Stimulated activated CD4-positive, alpha-beta T cell treated with anti-CD3 and anti-CD28 coated beads, TNF-alpha, amount 100 ng/mL, for 1 hour (primary cell): ENCODE measurements at regions not wholly inside any gene's neighbourhood (a gene's known extent, or its start where the extent isn't known, plus 50 kb on each side); places are given as distances from the start of the nearest gene placed in this dataset.

Source experiments
- DNase-seq, 3 donors: peaks; one replicate each; pipeline ENCODE4 v3.0.0-alpha.2; 2020; ENCODE audit warnings: low read depth in 3 of 3, low spot score in 1 of 3

DNA sequence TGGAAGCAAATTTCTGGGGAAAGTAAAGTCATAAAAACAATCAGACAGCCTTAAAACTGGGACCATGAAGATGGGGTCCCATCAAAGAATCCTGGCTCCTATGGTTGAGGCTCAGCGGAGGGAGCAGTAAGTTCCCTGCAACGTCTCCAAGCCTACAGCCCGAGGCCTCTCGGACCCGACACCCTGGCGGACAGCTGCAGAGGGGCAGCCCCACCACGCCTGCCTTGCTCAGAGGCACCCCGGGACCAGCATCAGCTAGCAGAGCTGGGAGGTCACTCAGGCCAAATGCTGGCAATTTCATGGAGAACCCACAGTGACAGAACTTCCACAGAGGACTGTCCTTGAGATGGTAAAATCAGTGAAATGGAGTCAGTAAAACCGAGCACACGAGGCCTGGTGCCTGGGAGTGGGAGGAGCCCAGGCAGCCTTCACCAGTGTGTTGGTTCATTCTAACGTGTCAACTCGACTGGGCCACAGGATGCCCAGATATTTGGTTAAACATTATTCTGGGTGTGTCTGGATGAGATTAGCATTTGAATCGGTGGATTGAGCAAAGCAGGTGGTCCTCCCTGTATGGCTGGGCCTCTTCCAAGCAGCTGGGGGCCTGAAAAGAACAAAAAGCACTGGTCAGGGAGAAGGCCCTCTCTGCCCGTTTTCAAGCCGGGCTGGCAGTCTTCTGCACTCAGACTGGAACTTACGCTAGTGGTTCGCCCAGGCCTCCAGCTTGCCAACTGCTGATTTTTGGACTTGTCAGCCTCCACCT is 96.2 kb upstream of the INSIG1 start:
- no peak for DNase-seq

DNA sequence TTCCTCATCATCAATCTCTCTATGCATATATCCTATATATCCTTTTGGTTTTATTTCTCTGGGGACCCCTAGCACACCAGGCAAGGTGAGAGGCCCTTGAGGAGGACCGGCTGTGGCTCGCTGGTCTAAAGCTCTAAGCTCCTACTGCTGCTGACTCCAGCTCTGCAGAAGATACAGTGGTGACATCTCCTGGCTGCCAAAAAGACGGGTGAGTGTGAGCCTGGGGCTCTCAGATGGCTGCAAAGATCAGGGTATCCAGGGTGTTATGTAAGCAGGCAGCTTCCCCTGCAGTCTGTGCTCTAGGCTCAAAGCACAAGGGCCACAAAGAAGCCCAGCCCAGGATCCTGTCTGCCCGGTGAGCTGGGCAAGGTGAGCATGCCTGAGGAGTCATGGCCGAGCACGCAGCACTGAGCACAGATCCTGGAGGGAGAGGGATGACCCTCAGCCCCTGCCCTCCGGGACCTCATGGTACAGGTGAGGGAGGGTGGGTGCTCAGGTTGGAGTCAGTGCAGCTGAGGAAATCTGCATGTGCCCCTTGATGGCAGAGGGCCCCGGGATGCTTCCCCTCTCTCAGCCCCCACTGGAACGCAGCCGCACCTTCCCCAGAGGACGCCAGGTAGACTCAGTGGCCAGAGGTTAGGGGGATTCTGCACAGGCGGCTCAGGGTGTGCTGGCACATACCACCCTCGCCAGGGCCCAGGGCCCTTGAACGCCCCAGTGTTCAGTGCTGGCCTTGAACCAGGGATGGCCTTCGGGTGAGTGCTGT is 95.4 kb upstream of the INSIG1 start:
- no peak for DNase-seq

DNA sequence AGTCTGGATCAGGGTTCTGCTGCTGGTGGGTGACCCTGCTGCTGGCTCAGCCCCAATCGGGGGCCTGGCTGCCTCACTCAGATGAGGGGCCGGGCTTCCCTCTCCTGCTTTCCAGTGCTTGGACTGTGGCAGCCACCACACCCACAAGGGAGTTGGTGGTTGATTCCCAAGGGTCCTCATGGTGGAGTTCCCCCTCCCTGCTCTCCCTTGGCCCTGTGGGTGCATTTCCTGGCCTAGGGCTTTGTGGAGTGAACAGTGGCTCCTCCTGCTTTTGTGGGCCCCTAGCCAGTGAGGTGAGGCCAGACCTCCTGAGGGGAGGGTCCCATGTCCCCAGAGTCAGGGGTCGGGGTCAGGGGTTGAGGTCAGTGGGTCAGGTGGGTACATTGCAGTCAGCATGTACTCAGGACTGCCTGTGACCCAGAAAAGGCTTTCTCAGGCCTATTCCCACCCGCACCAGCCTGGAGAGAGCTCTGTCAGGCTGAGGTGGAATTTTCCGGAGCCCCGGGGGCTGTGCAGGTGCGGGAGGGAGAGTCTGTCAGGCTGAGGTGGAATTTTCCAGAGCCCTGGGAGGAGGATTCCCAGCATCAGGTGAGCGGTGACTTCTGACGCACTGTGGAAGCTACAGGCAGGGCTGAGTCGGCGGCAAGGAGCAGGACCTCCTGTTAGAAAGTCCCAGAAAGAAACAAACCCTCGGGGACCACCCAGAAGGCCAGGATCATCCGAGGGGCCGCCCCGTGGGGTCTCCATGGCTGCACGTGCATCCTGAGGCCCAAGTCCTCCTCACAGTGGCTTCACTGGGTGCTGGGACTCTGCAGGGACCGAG is 94.4 kb upstream of the INSIG1 start:
- DNase-seq: no peak

DNA sequence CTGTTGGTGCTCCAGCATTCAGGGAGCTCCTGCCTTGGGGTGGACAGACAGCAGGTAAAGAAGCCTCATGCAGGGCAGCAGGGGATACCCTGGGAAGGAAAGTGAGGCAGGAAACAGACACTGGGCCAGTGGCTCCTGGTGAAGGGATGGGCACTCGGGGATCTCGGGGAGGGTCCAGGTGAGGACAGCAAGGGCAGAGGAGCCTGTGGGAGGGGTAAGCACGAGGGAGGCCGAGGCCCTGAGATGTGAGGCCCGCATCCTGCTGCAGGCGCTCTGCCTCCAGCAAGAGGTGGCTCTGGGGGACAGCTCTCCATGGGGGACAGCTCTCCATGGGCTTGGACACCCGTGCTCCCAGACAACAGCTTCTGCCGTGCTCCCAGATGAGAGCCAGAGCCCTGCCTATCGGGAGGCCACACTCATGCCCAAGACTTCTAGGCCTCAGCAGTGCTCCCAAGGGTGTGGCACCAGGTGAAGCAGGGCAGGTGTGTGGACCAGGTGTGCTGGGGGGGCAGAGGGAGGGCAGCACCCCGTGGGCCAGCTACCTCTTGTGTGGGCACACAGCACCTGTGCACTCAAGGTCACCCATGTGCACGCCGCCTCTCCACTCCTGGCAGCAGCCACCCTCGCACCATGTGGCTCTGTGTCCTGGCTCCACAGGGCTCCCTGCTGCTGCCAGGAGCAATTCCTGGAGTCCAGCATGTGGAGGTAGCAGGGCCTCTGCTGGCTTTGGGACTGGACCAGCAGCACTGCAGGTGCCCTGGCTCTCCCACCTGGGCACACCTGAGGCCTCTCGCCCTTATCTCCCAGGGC is 93.6 kb upstream of the INSIG1 start:
- DNase-seq: no peak

DNA sequence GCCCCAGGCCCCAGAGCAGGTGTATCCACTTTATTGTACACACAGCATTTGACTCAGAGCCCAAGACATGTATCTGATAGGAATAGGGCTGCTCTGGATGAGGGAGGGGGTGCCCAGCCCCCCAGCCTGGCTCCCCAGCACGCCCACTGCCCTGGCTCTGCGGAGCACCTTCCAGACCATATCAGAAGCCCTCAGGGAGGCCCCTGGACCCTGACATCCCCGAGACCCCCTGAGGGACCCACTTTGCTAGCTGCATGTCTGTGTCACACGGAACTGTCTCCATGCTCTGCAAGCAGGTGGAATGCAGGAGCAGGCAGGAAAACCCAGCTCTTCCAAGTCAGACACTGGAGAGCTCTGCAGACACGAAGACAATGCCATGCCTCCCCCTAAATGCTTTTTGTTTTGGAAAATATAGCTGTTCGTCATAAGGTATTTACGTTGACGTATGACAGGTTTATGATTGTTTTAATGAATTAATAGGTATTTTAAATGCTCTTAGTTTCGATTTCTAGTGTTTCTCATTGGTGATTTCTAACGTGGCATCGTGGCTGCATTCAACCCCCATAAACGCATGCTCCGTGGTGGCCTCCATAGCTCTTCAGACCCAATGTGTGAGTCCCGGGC is 92.8 kb upstream of the INSIG1 start:
- DNase-seq: no peak

- DNase-seq: peak; percentile 67 to 78 (median 70)
Observed at GRCh38 chr7:155205368-155206317, 92.0 kb upstream of the INSIG1 start.

GRCh38 chr7:155206318-155207020 is 91.2 kb upstream of the INSIG1 start:
- peak in 2 of 3 donors; percentile 20 to 45 for DNase-seq

DNA sequence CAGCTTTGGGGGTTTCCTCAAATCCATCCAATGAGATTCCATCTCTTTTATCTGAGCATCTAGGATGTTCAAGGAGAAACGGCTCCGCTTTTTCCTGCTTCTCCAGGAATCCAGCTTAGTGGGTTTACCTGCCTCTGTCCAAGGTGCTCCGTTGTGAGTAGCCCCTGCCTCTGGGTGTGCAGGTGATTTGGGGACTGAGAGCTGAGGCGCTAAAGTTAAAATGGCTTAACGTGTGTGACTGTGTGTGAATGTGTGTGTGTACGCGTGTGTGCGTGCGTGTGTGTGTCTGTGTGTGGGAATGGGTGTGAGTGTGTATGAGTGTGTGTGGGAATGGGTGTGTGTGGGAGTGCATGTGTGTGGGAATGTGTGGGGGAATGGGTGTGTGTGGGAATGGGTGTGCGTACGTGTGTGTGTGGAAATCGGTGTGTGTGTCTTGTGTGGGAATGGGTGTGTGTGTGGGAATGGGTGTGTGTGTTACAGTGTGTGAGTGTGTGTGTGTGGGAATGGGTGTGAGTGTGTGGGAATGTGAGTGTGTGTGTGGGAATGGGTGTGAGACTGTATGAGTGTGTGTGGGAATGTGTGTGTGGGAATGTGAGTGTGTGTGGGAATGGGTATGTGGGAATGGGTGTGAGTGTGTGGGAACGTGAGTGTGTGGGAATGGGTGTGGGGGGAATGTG is 90.2 kb upstream of the INSIG1 start:
- DNase-seq: no peak

DNA sequence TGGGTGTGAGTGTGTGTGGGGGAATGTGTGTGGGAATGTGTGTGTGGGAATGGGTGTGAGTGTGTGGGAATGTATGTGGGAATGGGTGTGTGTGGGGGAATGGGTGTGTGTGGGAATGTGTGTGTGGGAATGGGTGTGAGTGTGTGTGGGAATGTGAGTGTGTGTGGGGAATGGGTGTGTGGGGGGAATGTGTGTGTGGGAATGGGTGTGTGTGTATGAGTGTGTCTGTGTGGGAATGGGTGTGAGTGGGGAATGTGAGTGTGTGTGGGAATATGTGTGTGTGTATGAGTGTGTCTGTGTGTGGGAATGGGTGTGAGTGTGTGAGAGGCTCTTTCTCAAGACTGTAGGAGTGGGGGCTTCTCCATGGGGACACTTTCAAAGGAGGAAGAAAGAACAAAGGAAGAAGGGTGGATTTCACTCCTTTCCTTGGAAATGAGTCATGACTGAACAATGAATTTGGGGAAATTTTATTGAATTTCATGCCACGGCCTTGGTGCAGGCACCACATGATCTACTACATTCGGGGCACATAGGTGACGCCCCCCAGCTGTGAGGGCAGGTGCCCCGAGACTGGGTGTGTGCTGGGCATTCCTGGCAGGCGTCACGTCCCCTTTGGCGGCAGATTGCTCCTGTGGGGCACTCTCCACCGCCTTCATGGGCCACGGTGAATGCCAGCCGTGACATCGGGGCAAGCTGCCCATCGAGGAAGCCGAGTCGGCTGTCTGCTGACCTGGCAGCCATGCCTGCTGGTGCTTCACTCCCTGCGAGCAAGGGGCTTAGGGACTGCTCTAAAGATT is 88.8 kb upstream of the INSIG1 start:
- DNase-seq: no peak

DNA sequence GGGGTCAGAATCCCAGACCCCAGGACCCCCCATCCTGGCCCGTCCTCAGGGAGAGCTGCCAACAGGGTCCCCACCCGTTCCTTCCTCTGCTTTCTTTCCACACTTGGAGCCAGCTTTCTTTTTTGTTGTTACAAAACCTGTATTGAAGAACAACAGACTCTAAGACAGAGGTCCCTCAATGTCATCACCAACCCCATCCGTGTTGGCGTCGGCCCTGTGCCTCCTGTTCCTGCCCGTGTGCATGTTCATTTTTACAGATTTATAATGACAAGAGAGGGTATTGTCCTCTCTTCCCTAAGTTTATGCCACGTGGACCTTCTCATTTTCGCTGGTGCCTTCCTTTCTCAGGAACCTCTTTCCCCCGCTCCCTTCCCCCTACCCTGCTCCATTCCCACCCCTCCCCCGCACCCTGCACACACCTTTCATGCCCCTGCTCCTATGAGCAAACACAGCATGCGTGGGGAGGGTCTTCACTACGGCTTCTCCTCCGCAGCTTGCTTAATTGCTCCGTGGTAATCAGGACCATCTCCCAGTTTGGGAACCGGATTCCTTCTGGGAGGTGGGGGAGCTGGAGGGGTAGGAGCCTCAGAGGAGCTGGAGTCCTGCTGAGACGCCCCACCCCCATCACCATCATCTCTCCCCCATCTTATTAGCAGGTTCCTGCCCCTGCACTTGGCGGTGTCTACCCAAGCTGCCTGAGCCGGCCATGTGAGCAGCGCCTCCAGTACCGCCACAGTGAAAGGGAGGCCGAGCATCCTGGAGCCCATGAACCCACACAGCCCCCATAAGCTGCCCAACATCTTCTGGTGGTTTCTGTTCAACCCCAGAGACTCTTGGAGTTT is 88.0 kb upstream of the INSIG1 start:
- DNase-seq: no peak

GRCh38 chr7:155210356-155210755 is 87.3 kb upstream of the INSIG1 start:
- no peak for DNase-seq

GRCh38 chr7:155211173-155211572 is 86.5 kb upstream of the INSIG1 start:
- no peak for DNase-seq

DNA sequence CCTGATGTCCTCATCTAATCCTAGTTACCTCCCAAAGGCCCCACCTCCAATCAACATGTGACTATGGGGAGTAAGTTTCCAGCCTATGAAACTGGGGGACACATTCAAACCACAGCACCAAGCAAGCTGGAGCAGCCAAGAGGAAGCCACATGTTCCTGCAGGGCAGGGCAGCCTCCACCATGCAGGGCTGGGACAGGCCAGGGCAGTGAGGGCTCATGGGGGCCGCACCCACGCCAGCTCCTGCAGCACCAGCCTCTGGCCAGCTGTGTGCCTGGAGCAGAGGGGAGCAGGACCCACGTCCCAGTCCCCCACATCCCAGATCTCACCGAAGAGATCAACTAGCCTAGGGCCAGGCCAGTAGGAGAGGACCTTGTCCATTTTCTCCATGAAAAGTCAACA is 85.9 kb upstream of the INSIG1 start:
- DNase-seq: no peak

DNA sequence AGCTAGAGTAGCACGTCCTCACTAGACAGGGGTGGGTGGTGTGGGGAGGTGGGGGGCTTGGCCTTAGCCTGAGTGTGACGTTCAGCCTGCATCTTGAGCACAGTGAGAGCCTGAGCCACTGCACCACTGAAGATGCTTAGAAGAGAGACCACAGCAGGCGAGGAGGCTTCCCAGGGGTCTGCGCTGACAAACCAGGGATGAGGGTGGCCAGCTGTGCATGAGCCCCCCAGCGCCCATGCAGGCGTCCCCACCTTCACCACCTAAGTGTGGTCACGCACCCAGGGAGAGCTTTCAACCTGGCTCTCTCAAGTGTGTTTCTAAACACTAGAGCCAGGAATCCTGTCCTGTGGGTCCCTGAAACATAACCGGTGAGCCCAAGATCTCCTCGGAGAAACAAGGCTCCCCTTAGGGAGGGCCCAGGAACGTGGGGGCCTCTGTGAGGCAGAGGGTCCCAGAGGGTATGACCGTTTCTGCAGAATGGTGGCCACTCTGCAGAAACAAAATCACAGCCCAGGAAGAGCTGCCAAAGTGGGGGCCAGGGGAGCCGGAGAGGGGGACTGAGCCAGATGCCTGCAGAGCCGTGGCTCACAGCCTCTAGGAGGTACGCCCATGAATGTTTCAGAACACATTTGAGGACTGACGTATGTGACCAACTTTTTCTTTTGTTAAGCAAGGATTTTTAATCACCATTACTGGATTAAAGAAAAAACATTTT is 85.2 kb upstream of the INSIG1 start:
- no peak for DNase-seq

- DNase-seq: no peak
Observed at GRCh38 chr7:155213385-155213784, 84.3 kb upstream of the INSIG1 start.
